Stimulated activated naive B cell treated with anti-CD40 and anti-IgM and Interleukin-4, amounts not matched to agents 10 μg/mL and 1 μg/mL and 100 μg/mL, for 72 hours (primary cell): ENCODE measurements at regions not wholly inside any gene's neighbourhood (a gene's known extent, or its start where the extent isn't known, plus 50 kb on each side); places are given as distances from the start of the nearest gene placed in this dataset.

Experiments used
- ATAC-seq, 2 donors: fragments of 150-1000 bp; cut with Tn5 transposase; replicated peaks; 2 replicates each; pipeline ENCODE4 v1.10.0; 2021; ENCODE audit warnings: moderate library complexity in 1 of 2
- DNase-seq: peaks from one replicate; pipeline ENCODE4 v3.0.0; 2021
- H3K27ac Mint-ChIP-seq: one replicate; pipeline ENCODE4 v1.8.0; 2022; ENCODE audit warnings: mild to moderate bottlenecking, mixed read lengths
- H3K27me3 Mint-ChIP-seq, 2 donors: one replicate each; pipeline ENCODE4 v1.8.0; 2022; ENCODE audit warnings: mixed read lengths in 2 of 2
- H3K36me3 Mint-ChIP-seq, 2 donors: one replicate each; pipeline ENCODE4 v1.8.0; 2022; ENCODE audit warnings: mixed read lengths in 2 of 2, mild to moderate bottlenecking in 1 of 2
- H3K4me1 Mint-ChIP-seq, 2 donors: one replicate each; pipeline ENCODE4 v1.8.0; 2022; ENCODE audit warnings: mixed read lengths in 2 of 2, mild to moderate bottlenecking in 1 of 2
- H3K4me3 Mint-ChIP-seq, 2 donors: one replicate each; pipeline ENCODE4 v1.8.0; 2022; ENCODE audit warnings: mild to moderate bottlenecking in 2 of 2, mixed read lengths in 2 of 2, moderate library complexity in 1 of 2
- H3K9me3 Mint-ChIP-seq, 2 donors: one replicate each; pipeline ENCODE4 v1.8.0; 2022; ENCODE audit warnings: mixed read lengths in 2 of 2, mild to moderate bottlenecking in 1 of 2

- DNase-seq (no peak), ATAC-seq (no peak)
- H3K27me3 Mint-ChIP-seq = peaks cover 4 to 14% of the 10 kb centered on the region in 2 donors
- peaks cover 4 to 24% of the 10 kb centered on the region in 2 donors for H3K4me1 Mint-ChIP-seq
- no peak overlapping the region for H3K27ac Mint-ChIP-seq
- H3K36me3 Mint-ChIP-seq = no peaks in the 10 kb centered on the region
- H3K4me3 Mint-ChIP-seq = no peak overlapping the region
- H3K9me3 Mint-ChIP-seq = peaks cover 0 to 2% of the 10 kb centered on the region in 2 donors
Measured at GRCh38 chr2:236972491-236973342, 113.0 kb upstream of the COPS8 start.

GRCh38 chr2:236973343-236973980, 112.2 kb upstream of the COPS8 start:
- peaks cover 4 to 24% of the 10 kb centered on the region in 2 donors for H3K4me1 Mint-ChIP-seq
- H3K27ac Mint-ChIP-seq = no peak overlapping the region
- peaks cover 0 to 2% of the 10 kb centered on the region in 2 donors for H3K9me3 Mint-ChIP-seq

DNA sequence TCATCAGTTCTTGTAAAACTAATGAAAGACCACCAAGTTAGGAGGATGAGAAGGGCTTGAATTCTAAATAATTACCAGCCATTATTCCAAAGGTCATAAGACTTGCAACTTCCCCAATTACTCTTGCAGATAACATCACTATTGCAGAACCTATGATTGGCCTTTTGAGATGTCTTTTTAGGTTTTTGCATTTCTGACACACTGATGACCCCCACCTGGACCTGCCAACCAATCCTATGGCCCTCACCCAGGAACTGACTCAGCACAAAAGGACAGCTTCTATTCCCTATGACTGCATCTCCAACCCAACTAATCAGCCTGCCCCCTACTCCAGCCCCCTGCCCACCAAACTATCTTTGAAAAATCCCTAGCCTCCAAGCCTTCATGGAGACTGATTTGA, 111.5 kb upstream of the COPS8 start:
- Mint-ChIP-seq H3K4me3 (no peak overlapping the region), H3K36me3 (no peaks in the 10 kb centered on the region), H3K4me1 (peaks cover 4 to 24% of the 10 kb centered on the region in 2 donors), H3K27me3 (peaks cover 4 to 14% of the 10 kb centered on the region in 2 donors), H3K27ac (no peak overlapping the region), H3K9me3 (peaks cover 0 to 2% of the 10 kb centered on the region in 2 donors)
- ATAC-seq = no peak
- DNase-seq = no peak

More at GRCh38 chr2:236973343-236973980, 112.2 kb upstream of the COPS8 start:
- DNase-seq (no peak), ATAC-seq (no peak)
- peaks cover 4 to 14% of the 10 kb centered on the region in 2 donors for H3K27me3 Mint-ChIP-seq
- no peak overlapping the region for H3K4me3 Mint-ChIP-seq
- H3K36me3 Mint-ChIP-seq = no peaks in the 10 kb centered on the region

DNA sequence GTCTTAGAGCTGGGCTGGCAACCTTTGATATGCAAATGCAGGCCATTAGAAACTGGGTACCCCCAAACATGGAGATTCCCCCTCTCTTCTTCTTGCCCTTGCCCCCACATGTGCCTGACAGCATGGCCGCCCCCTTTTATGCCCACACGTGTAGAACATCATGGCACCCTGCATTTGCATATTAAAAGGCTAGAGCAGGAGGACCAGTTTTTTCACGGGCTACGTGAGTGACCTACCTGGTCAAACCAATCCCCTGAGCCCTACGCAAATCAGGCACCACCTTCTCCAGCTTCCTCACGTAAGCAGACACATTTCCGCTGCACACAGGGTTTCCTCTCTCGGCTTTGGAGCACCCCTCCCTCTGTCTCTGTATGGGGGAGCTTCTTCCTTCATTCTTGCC, 110.9 kb upstream of the COPS8 start:
- no peak overlapping the region for H3K4me3 Mint-ChIP-seq
- H3K27me3 Mint-ChIP-seq = peaks cover 6 to 14% of the 10 kb centered on the region in 2 donors
- H3K4me1 Mint-ChIP-seq = peaks cover 3 to 19% of the 10 kb centered on the region in 2 donors
- H3K9me3 Mint-ChIP-seq = peaks cover 0 to 2% of the 10 kb centered on the region in 2 donors
- no peak overlapping the region for H3K27ac Mint-ChIP-seq
- no peaks in the 10 kb centered on the region for H3K36me3 Mint-ChIP-seq
- ATAC-seq (no peak), DNase-seq (no peak)

DNA sequence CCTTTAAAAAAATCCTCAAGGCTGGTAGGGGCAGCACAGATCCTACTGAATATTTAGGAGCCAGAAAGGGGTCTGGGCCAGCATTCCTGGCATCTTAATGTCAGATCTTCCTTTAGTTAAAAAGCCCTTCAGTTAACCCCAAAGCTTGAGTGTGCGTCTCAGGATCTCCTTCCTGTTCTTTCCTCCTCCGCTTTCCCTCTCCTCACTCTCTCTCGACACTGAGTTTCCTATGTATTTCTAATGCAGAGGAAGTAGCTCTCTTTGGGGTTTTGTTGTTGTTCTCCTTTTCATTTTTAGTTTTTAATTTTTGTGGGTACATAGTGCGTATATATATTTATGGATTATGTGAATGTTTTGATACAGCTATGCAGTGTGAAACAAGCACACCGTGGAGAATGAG, 109.9 kb upstream of the COPS8 start:
- DNase-seq (no peak), ATAC-seq (no peak)
- H3K27ac Mint-ChIP-seq = no peak overlapping the region
- H3K27me3 Mint-ChIP-seq = peaks cover 9 to 20% of the 10 kb centered on the region in 2 donors
- H3K4me3 Mint-ChIP-seq = no peak overlapping the region
- H3K9me3 Mint-ChIP-seq = peaks cover 0 to 2% of the 10 kb centered on the region in 2 donors
- H3K36me3 Mint-ChIP-seq = no peaks in the 10 kb centered on the region
- peaks cover 0 to 12% of the 10 kb centered on the region in 2 donors for H3K4me1 Mint-ChIP-seq

DNA sequence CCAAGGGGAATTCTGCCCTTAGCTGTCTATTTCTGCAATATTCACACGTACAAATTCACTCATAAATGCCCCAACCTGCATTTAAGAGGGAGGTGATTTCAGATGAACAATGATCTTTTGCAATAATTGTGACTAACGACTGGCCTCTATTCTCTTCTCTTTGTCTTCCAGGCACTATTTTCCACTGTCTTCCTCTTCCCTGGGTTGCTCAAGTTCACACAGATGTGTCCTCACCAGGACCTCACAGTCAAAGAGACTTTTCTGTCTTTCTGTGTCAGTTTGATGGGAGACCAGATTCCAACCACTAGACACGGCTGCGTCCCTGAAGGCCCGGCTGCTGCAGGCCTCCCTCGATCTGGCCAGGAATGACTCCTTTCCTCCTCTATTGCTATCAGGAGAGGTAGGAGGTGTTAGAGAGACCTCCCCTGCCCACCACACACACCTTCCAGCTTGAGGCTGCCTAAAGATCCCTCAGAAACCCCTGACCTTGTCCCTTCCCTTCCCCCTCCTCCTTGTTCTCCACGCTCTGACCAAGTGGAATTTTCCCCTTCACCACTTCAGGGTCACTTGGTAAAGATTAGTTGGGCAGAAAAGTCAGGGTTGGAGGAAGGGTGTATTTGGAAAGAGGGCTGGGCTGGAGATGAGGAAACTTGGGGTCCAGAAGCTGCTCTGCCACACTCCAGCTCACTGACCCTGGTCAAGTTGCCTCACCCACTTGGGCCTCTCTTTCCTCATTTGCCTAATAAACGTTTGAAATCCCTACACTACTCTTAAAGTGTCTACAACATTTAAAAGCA, 109.2 kb upstream of the COPS8 start:
- H3K27ac Mint-ChIP-seq = no peak overlapping the region
- H3K27me3 Mint-ChIP-seq = peaks cover 13 to 21% of the 10 kb centered on the region in 2 donors
- H3K4me1 Mint-ChIP-seq = peaks cover 0 to 12% of the 10 kb centered on the region in 2 donors
- H3K4me3 Mint-ChIP-seq = no peak overlapping the region
- ATAC-seq (no peak), DNase-seq (no peak)
- no peaks in the 10 kb centered on the region for H3K36me3 Mint-ChIP-seq
- H3K9me3 Mint-ChIP-seq = peaks cover 0 to 2% of the 10 kb centered on the region in 2 donors

GRCh38 chr2:236977063-236977851, 108.4 kb upstream of the COPS8 start:
- ATAC-seq = no peak
- Mint-ChIP-seq H3K27ac (no peak overlapping the region), H3K36me3 (no peaks in the 10 kb centered on the region), H3K9me3 (peaks cover 0 to 2% of the 10 kb centered on the region in 2 donors), H3K4me1 (peaks cover 0 to 12% of the 10 kb centered on the region in 2 donors), H3K4me3 (no peak overlapping the region), H3K27me3 (peaks cover 19 to 26% of the 10 kb centered on the region in 2 donors)
- no peak for DNase-seq

DNA sequence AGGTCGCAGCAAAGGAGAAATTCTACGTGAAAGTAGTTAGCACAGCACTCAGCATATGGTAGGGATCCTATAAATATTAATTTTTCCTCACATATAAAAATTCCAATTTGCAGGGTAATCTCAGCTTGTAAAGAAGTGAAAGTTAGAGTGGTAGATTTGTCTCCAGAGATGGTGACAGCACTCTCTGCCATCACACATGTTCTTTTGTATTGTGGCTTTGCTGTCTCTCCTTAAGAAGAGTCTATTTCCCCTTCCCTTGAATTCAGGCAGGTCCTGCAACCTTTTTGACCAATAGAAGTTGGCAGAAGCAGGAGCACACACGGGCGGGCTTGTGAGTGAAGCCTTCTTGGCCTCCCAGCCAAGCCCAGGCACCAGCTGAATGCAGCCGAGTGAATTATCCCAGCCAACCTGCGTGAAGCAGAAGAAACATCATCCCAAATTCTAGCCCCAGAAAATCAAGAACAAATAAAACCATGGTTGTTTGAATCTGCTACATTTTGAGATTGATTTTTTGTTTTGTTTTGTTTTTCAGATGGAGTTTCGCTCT, 107.8 kb upstream of the COPS8 start:
- no peak overlapping the region for H3K4me3 Mint-ChIP-seq
- ATAC-seq (no peak), DNase-seq (no peak)
- H3K36me3 Mint-ChIP-seq = no peaks in the 10 kb centered on the region
- peaks cover 0 to 12% of the 10 kb centered on the region in 2 donors for H3K4me1 Mint-ChIP-seq
- H3K9me3 Mint-ChIP-seq = peaks cover 2 to 6% of the 10 kb centered on the region in 2 donors
- H3K27me3 Mint-ChIP-seq = peaks cover 16 to 26% of the 10 kb centered on the region in 2 donors
- no peak overlapping the region for H3K27ac Mint-ChIP-seq

DNA sequence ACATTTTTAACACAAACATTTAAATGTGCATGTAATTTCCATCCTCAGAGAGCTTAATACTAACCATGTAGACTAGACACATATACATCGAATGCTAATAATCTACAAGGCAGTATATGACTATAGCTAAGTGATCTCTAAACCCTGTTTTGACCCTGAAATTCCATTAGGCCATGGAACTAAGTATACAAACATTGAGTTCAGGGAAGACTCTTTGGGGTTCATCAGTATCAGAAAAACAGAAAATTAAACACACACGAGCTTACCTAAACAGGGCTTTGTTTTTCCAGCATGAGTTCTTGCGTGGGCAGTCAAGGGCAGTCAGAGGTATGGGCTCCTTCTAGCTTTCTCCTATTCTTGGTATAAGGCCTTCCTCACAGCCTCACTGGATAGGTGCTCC, 106.0 kb upstream of the COPS8 start:
- no peak for ATAC-seq
- Mint-ChIP-seq H3K27ac (no peak overlapping the region), H3K27me3 (peaks cover 16 to 26% of the 10 kb centered on the region in 2 donors), H3K4me1 (peaks cover 0 to 6% of the 10 kb centered on the region in 2 donors), H3K9me3 (peaks cover 4 to 6% of the 10 kb centered on the region in 2 donors), H3K4me3 (no peak overlapping the region), H3K36me3 (no peaks in the 10 kb centered on the region)
- no peak for DNase-seq

DNA sequence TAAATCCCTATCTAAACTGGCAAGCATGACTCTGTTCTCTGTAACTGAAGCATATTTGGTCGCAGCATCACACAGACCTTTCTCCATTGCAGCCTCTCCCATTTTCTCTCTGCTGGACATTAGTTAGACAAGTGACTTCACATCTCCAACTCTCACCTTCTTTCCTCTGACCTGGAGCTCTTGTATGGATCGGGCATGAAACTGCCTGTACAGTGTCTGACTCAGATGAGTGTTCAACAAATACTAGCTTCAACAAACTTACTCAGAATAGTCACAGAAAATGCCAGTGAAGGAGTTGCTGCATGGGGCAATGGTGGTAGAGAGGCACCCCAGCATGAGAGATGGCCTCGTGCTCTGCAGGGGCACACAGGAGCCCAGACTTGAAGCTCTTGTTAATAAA, 104.7 kb upstream of the COPS8 start:
- Mint-ChIP-seq H3K36me3 (no peaks in the 10 kb centered on the region), H3K27me3 (peaks cover 13 to 19% of the 10 kb centered on the region in 2 donors)
- DNase-seq = no peak

DNA sequence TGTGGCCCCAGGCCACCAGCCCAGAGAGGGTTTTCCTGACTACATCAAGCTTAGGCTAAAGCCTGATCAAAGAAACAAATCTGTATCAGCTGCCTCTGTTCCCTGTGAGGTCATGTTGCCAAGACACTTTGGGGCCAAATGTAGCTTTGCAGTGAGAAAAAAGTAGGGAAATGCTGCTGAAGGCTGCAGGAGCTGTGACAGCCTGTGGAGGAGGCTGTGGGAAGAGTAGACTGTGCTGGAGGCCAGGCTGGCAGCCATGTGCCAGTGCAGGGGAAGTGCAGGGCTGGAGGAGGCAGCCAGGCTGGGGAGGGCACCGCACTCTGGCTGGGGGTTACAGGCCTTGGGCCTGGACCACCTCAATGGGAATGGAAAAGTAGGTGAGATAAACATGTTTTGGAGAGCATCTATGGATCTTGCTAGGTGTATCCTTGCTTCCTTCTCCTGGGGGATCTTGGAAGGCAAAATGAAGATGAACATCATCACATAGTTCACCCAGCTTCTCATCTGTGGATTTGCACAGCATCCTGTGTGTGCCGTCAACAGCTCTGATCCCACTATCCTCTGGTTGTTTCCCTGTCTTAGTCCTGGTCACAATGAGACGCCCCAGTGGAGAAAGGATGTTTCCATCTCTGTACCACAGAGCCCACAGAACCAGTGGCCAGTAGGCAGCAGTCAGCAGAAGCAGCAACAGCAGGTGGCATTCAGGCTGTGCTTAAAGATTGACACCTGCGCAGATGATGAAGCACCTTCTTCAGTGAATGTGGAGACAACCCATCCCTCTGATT, 103.8 kb upstream of the COPS8 start:
- no peak for DNase-seq
- peaks cover 12 to 19% of the 10 kb centered on the region in 2 donors for H3K27me3 Mint-ChIP-seq
- no peak overlapping the region for H3K27ac Mint-ChIP-seq
- no peak for ATAC-seq
- H3K4me1 Mint-ChIP-seq = no peaks in the 10 kb centered on the region
- peaks cover 6% of the 10 kb centered on the region in 2 donors for H3K9me3 Mint-ChIP-seq
- H3K36me3 Mint-ChIP-seq = no peaks in the 10 kb centered on the region
- H3K4me3 Mint-ChIP-seq = no peak overlapping the region

More for the DNA sequence above, 104.7 kb upstream of the COPS8 start:
- no peak overlapping the region for H3K27ac Mint-ChIP-seq
- ATAC-seq = no peak
- no peaks in the 10 kb centered on the region for H3K4me1 Mint-ChIP-seq
- no peak overlapping the region for H3K4me3 Mint-ChIP-seq
- H3K9me3 Mint-ChIP-seq = peaks cover 5 to 6% of the 10 kb centered on the region in 2 donors

- Mint-ChIP-seq H3K27me3 (peaks cover 18 to 19% of the 10 kb centered on the region in 2 donors), H3K36me3 (no peaks in the 10 kb centered on the region), H3K9me3 (peaks cover 6 to 9% of the 10 kb centered on the region in 2 donors), H3K27ac (no peak overlapping the region), H3K4me3 (no peak overlapping the region), H3K4me1 (no peaks in the 10 kb centered on the region)
- no peak for ATAC-seq
- no peak for DNase-seq
Measured at GRCh38 chr2:236982693-236983455, 102.8 kb upstream of the COPS8 start.
